HAP-1 (cell line): ENCODE measurements at regions not wholly inside any gene's neighbourhood (a gene's known extent, or its start where the extent isn't known, plus 50 kb on each side); places are given as distances from the start of the nearest gene placed in this dataset.

Experiments
- DNase-seq, 2 experiments: peaks; one replicate each; pipeline ENCODE4 v3.0.0-alpha.2; 2016 to 2020; ENCODE audit warnings: low spot score in 2 of 2
- H3K27me3 ChIP-seq: fragments of 250-450 bp; sonication (Bioruptor Pico); 2 replicates; pipeline ENCODE4 v1.5.1; 2020; ENCODE audit warnings: low read depth, mild to moderate bottlenecking, moderate library complexity
- H3K36me3 ChIP-seq: fragments of 250-450 bp; sonication (Bioruptor Pico); replicated peaks from 2 replicates; pipeline ENCODE4 v1.5.1; 2020; ENCODE audit warnings: mild to moderate bottlenecking
- H3K4me1 ChIP-seq: fragments of 250-450 bp; sonication (Bioruptor Pico); 2 replicates; pipeline ENCODE4 v1.5.1; 2020; ENCODE audit warnings: mild to moderate bottlenecking
- H3K4me3 ChIP-seq: fragments of 250-450 bp; sonication (Bioruptor Pico); 2 replicates; pipeline ENCODE4 v1.5.1; 2020; ENCODE audit warnings: mild to moderate bottlenecking, moderate library complexity
- H3K9me3 ChIP-seq: fragments of 250-450 bp; sonication (Bioruptor Pico); 2 replicates; pipeline ENCODE4 v1.5.1; 2020; ENCODE audit warnings: mild to moderate bottlenecking, moderate library complexity
- in situ Hi-C: fragments of 300-500 bp; cut with MboI; formaldehyde crosslinking; loops from 3 replicates; pipeline ENCODE4 v1.14.3; 2020; ENCODE audit warnings: low sequenced_read_pairs, inconsistent platforms, mixed read lengths

DNA sequence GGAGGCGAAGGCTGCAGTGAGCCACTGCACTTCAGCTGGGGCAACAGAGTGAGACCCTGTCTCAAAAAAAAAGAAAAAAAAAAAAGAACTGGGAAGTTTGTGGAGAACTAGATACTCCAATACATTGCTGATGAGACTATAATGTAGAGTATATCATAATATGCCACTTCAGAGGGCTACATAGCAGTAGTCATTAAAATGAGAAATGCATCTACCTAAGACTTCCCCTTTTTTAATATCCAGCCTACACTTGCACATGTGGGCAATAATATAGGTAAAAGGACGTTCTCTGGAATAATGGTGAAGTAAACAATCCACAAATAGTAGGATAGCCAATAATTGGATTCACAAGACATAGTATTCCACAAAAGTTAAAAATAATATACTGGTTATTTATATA lies 311.0 kb downstream of the HLX start:
- H3K9me3 ChIP-seq, result no peaks in the 10 kb centered on the region
- DNase-seq, result no peak
- H3K4me1 ChIP-seq, result no peaks in the 10 kb centered on the region
- in situ Hi-C loops, result no loop called here
- H3K27me3 ChIP-seq, result no peaks in the 10 kb centered on the region
- no peak overlapping the region for H3K4me3 ChIP-seq
- H3K36me3 ChIP-seq, result no peaks in the 10 kb centered on the region

DNA sequence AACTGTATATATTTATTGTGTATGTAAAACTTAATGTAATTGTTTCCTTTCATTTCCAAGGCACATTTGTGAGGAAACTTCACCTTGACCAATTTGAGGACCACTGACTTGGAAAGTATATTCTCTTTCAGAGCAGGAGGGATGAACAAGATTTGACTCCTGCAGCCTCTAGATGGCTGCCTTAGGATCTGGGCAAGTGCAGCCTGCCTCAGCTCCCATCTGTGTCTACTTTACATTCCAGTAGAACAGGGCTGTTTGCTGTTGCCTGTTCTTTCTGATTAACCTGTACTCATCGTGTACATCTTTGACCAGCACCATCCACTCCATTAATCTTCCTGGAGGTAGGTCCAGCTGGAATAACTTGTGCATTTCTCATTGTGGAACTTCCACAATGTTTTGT lies 312.8 kb downstream of the HLX start:
- Histone ChIP-seq H3K27me3 (no peaks in the 10 kb centered on the region), H3K4me3 (no peak overlapping the region), H3K9me3 (no peaks in the 10 kb centered on the region), H3K36me3 (no peaks in the 10 kb centered on the region), H3K4me1 (no peaks in the 10 kb centered on the region)
- in situ Hi-C loops, result no loop called here
- no peak for DNase-seq

DNA sequence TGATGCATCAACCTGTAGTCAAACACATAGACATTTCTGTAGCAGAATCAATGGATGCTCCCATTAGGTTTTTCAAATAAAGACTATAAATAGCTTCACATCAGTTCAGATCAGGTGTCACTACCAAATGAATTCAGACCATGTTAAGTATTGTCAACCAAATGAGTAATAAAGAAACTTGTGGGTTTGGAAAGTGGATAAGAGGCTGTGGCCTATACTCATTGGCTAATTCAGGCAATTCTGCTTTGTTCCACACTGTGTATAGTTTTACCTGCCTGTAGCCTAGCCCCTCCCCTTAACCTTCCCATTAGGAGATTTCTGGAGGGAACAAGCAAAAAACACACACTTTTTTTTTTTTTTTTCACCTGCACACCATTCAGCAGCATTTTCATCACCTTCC lies 321.2 kb downstream of the HLX start:
- Histone ChIP-seq H3K4me1 (no peaks in the 10 kb centered on the region), H3K36me3 (no peaks in the 10 kb centered on the region), H3K4me3 (no peak overlapping the region), H3K9me3 (no peaks in the 10 kb centered on the region), H3K27me3 (no peaks in the 10 kb centered on the region)
- in situ Hi-C loops, result no loop called here
- DNase-seq, result no peak

DNA sequence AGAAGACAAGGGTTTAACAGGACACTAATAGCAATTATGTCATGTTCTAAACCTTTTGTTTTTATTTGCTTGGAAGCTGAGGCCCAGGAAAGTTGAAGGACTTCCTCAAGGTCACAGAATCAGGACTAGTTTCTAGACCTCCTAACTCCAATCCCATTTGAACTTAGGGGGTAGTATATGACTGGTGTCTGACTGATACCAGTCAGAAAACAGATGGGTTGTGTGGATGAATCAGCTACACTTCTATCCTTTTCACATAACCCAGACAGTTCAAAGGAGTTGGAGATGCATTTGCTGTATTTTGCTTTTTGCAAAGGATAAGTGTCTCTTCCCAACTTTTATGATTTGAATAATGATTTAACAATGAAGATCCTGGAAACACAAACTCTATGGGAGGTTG lies 322.5 kb downstream of the HLX start:
- DNase-seq, result no peak
- in situ Hi-C loops, result no loop called here
- no peaks in the 10 kb centered on the region for H3K27me3 ChIP-seq
- H3K9me3 ChIP-seq, result no peaks in the 10 kb centered on the region
- H3K4me1 ChIP-seq, result no peaks in the 10 kb centered on the region
- no peak overlapping the region for H3K4me3 ChIP-seq
- no peaks in the 10 kb centered on the region for H3K36me3 ChIP-seq

DNA sequence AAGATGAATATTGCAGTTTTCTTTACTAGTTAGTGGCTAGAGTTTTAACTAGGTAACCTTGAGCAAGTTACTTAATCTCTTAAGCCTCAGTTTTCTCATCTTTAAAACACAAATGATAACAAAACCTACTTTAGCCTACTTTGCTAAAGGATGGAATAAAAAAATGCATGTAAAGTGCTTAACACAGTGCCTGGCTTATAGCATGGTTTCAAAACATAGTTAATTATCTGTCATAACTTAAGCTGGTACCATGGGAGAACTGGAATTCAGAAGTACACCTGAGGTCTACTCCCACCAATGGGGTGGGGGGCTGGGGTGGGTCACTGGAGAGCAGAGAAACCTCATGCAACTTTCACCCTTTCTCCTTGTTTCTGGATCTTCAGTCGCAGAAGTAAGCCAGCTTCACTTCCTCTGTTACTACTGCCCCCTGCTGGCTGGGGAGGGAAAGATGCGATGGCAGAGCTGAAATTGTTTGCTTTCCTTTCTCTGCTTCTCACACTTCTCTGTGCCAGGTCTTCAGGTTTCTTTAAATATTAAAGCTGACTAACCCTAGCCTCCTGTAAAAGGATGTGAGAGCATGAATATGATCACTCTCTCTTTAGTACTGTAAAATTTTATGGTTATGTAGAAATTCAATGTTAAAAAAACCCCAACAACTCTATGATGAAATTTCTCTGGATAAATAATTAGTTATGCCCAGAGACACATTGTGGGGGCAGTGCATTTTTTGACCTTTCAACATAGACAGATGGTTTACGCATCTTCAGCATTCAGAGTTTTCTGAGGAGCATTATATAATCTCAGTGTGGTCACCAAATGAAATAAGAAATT lies 324.2 kb downstream of the HLX start:
- H3K4me1 ChIP-seq, result no peaks in the 10 kb centered on the region
- H3K4me3 ChIP-seq, result no peak overlapping the region
- no peaks in the 10 kb centered on the region for H3K36me3 ChIP-seq
- H3K27me3 ChIP-seq, result no peaks in the 10 kb centered on the region
- H3K9me3 ChIP-seq, result no peaks in the 10 kb centered on the region
- DNase-seq, result peak; percentile 52 to 82
- in situ Hi-C loops, result no loop called here

DNA sequence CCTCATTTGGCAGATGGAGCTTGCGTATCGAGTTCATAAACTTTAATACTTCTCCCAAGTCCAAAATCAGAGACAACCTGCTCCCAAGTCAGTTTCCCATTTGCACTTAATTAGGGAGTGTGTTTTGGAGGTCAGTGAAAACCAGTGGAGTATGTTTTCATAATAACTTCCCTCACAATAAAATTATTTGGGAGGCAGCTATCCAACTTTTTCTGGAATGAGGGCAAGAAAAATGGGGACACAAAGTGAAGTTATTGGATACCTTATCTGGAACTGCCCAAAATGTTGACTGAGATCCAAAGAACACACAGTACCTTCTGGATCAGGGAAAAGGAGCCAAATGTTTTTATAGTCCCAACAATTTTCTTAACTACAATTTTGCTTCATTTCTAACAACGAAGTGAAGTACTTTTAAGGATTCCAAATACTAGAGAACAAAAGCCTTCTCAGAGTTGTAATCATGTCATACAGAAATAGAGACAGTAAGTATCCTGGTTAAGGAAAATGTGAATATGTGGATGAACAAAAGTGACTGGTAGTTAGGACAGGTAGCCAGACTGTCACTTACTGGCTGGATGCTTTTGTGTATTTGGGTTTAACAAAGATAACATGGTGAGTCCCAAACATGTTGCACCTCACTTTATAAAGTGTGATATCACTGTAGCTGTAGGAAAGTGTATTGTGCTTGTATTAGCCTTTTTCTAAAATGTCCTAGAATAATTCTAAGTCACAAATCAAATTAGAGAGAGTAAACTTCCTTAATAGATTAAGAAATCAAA lies 325.0 kb downstream of the HLX start:
- Histone ChIP-seq H3K27me3 (no peaks in the 10 kb centered on the region), H3K4me1 (no peaks in the 10 kb centered on the region), H3K9me3 (no peaks in the 10 kb centered on the region), H3K36me3 (no peaks in the 10 kb centered on the region), H3K4me3 (no peak overlapping the region)
- no peak for DNase-seq
- in situ Hi-C loops, result no loop called here

DNA sequence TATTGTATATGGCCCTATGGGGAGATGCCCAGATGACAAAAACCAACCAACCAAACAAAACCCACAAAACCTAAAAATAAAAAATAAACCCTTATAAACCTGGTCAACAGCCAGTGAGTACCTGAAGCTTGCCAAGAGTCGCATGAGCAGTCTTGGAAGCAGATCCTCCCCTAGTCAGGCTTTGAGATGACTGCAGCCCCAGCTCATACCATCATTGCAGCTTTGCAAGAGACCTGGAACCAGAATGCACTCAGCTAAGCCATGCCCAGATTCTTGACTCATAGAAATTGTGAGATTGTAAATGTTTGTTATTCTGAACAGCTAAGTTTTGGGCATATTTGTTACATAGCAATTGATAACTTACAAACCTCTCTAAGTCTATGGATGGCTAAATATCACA lies 326.8 kb downstream of the HLX start:
- in situ Hi-C loops, result no loop called here
- Histone ChIP-seq H3K4me1 (no peaks in the 10 kb centered on the region), H3K27me3 (no peaks in the 10 kb centered on the region), H3K4me3 (no peak overlapping the region), H3K9me3 (no peaks in the 10 kb centered on the region), H3K36me3 (no peaks in the 10 kb centered on the region)
- no peak for DNase-seq

DNA sequence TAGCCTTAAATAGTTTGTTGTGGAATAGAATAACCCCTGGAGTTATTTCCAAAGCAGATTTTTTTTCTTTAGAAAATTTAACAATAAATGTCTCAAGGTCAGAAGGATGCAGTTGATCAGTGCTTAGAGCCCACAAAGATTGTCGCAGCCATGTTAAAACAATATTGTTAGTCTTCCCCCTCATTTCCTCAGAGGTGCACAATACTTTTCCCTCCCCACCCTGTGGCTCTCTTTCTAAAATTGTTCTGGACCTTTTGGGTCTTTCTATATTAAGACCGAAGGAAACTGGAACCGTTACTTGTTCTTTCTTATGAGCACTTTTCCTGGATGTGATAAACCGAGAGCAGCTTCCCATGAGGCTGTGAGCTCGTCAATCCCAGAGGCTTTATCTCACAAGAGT lies 333.7 kb downstream of the HLX start:
- Histone ChIP-seq H3K27me3 (no peaks in the 10 kb centered on the region), H3K4me1 (no peaks in the 10 kb centered on the region)
- in situ Hi-C loops, result no loop called here

DNA sequence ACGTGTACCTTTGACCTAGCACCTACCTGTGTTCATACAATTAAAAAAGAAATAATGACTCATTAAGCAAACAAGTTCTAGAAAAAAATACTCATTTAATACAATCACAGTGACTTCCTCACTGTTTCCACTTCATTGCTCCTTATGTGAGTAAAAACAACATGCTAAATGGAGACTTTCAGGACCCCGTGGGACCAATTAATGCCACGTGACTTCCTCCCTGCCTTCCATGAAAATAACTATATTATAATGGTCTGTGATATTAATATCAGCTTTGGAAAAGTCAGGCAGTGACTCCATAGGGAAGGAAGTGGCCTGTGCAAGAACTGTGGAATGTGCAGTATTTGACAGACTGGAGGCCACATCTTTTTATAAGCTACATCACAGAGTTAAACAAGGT lies 337.8 kb downstream of the HLX start:
- H3K36me3 ChIP-seq, result no peaks in the 10 kb centered on the region
- no peaks in the 10 kb centered on the region for H3K4me1 ChIP-seq
- in situ Hi-C loops, result no loop called here
- DNase-seq, result no peak
- no peak overlapping the region for H3K4me3 ChIP-seq
- no peaks in the 10 kb centered on the region for H3K27me3 ChIP-seq
- H3K9me3 ChIP-seq, result no peaks in the 10 kb centered on the region

More for the DNA sequence above, 333.7 kb downstream of the HLX start:
- DNase-seq, result no peak
- Histone ChIP-seq H3K9me3 (no peaks in the 10 kb centered on the region), H3K36me3 (no peaks in the 10 kb centered on the region), H3K4me3 (no peak overlapping the region)

DNA sequence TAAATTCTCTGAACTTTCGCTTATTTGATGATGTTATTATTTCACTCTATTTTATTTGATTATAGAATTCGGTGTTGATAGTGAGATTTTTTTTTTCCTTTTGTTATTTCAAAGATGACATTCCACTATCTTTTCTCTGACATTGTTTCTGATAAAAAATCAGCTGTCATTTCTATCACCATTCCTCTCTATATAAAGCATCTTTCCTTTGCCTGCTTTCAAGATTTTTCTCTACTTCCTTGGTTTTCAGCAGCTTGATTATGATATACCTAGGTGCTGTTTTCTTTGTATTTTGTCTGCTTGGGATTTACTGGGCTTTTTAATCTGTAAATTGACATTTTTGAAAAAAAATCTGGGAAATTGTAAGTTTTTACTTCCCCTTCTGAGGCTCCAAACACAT lies 344.0 kb downstream of the HLX start:
- H3K4me1 ChIP-seq, result no peaks in the 10 kb centered on the region
- no peaks in the 10 kb centered on the region for H3K27me3 ChIP-seq
- in situ Hi-C loops, result no loop called here
- H3K9me3 ChIP-seq, result no peaks in the 10 kb centered on the region
- no peaks in the 10 kb centered on the region for H3K36me3 ChIP-seq
- no peak for DNase-seq
- H3K4me3 ChIP-seq, result no peak overlapping the region

DNA sequence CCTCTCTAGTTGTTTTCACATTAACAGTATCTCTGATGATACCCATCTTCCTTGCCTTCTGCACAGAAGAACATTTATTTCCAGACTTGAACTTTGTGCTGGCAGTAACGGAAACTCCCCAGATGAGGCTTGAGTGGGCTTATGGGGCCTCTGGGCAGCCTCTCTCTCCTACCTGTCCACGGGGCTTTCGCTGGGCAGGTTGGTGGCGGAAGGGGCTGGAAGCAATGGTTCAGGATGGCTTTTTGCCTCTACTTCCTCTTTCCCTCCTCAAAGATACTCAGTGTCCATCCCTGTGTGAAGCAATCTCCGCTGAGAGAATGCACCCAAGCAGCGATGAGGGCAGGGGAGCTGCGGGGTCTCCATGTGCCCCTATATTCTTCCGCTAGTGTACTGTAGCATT lies 348.2 kb downstream of the HLX start:
- in situ Hi-C loops, result no loop called here
- no peak for DNase-seq
- Histone ChIP-seq H3K4me1 (no peaks in the 10 kb centered on the region), H3K4me3 (no peak overlapping the region), H3K9me3 (no peaks in the 10 kb centered on the region), H3K27me3 (no peaks in the 10 kb centered on the region), H3K36me3 (no peaks in the 10 kb centered on the region)

DNA sequence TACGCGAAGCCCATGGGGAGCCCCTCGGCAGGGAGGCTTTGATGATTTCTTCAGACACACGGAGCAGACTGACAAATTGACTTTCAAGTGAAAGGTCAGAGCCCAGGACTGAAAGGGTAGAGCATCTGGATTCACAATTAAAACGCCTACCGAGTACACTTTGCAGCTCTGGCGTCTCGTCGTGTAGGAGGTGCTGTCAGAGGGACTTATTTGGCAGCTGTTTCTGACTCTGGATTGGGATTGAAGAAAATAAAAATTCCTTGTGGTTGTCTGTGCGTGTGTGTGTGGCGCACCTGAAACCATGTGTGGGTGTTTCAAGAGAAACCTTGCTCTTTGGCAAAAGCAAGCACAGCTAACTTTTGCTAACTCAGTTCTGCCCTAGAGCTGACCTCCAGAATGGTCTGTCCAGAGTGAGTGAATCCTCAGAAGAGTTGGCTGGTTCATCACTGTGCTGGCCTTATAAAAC lies 348.7 kb downstream of the HLX start:
- Histone ChIP-seq H3K36me3 (no peaks in the 10 kb centered on the region), H3K9me3 (no peaks in the 10 kb centered on the region), H3K4me1 (no peaks in the 10 kb centered on the region), H3K27me3 (no peaks in the 10 kb centered on the region), H3K4me3 (no peak overlapping the region)
- DNase-seq, result no peak
- in situ Hi-C loops, result no loop called here

DNA sequence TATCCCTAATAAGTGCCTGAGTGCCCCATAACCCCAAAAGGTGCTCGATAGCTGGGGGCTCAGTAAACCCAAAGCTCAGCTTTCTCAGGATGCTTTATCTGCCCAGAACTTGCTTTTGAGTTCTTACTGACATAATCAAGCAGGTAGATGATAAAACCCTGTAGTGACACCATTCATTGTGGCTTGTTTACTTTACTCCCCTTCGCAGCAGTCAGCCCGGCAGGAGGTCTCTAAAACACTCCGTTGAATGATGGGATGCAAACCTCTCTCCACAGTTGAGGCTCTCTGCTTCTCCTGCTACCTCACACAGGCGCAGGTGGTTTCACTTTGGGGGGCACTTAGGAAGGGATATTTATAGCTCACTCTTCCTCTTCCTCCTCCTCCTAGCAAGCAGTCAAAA lies 349.4 kb downstream of the HLX start:
- no peaks in the 10 kb centered on the region for H3K9me3 ChIP-seq
- H3K27me3 ChIP-seq, result no peaks in the 10 kb centered on the region
- no peaks in the 10 kb centered on the region for H3K4me1 ChIP-seq
- in situ Hi-C loops, result no loop called here
- no peak for DNase-seq
- no peaks in the 10 kb centered on the region for H3K36me3 ChIP-seq
- no peak overlapping the region for H3K4me3 ChIP-seq

DNA sequence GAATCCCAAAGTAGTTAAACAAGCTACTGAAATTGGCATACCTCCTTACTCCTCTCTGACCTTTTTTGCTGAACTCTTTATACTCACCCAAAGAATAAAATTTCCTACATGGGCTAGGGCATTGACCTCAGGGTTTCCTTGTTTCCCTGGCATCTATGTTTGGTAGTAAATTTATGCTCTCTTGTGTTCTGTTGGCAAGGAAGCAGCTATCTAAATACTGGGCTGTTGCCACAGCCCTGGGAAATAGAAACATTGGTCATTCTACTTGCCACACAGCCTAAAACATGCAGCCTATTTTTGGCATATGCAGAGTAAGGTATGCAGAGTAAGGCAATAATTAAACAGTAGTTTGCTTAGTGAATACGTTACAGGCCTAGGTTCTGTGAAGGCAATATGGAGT lies 351.4 kb downstream of the HLX start:
- Histone ChIP-seq H3K4me3 (no peak overlapping the region), H3K9me3 (no peaks in the 10 kb centered on the region), H3K27me3 (no peaks in the 10 kb centered on the region), H3K36me3 (no peaks in the 10 kb centered on the region), H3K4me1 (no peaks in the 10 kb centered on the region)
- in situ Hi-C loops, result no loop called here
- no peak for DNase-seq
